GM18511 (cell line): ENCODE measurements at regions not wholly inside any gene's neighbourhood (a gene's known extent, or its start where the extent isn't known, plus 50 kb on each side); places are given as distances from the start of the nearest gene placed in this dataset.
"Not testable (repeated sequence)": the region's sequence is repeated elsewhere in the genome, so short reads cannot be mapped to it uniquely, and the experiment has no call there.

ENCODE experiments used
- ATAC-seq: cut with Tn5 transposase; IDR thresholded peaks from one replicate; pipeline ENCODE4 v1.9.1; 2021; ENCODE audit warnings: mild to moderate bottlenecking, moderate library complexity; ENCODE audit not compliant: unreplicated experiment

DNA sequence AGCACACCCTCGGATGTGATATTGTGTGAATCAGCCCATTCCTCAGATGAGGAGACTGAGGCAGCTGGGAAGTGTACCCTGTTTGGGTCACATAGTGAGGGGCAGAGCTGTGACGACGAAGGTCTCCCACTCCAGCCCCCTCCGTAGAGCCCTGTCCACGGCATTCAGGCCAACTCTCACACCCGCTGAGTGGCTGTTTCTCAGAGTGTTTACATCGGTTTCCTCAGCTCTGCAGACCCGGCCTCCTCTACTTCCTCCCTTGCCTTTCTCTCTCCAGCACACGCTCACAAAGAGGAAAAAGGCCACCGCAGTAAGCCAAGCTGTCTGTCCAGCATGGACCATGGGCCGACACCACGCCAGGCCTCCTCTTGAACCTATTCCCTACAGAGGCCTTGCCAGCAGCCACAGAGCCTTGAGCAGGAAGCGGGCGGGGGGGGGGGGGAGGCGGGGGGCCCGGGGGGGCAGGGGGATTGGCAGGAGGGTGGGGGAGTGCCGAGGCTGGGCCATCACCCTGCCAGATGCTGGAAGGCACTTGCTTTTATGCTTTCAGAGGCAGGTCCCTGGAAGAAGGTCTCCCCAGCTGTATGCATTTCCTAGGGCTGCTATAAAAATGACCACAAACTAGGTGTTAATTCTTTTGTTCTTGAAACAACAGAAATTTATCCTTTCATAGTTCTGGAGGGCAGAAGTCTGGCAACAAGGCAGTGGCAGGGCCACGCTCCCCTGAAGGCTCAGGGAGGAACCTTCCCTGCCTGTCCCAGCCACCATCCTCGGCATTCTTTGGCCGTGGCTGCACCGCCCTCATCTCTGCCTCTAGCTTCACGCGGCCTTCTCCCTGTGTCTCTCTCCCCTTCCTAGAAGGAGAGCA lies 178.4 kb downstream of the PSMG1 start:
- ATAC-seq, result no peak

DNA sequence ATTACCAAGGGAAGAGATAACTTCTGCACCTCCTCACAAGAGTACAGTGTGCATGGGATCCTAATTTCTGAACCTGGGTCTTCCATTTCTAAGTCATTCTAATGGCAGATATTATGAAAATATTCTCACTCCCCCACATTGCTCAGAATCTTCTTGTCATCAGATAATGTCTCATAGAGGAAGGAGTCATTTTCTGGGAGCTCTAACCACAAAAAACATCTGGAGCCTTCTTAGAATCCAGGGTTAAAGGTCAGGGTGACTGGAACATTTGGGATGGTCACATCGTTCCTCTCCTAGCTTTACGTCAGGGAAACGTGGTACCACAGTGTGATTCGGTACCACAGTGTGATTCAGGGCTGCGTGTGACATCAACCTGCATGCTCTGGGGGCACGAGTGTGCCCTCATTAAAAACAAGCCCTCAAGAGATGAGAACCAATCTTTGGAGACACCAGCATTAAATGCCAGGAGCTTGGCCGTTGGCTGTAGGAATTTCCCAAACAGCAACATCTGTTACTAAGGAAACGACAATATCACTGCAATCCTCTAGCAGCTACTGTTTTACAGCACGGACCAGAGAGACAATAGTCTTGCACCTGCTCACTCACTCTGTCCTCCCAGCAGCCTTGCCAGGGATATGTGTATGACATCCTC lies 179.1 kb downstream of the PSMG1 start:
- ATAC-seq, result no peak

DNA sequence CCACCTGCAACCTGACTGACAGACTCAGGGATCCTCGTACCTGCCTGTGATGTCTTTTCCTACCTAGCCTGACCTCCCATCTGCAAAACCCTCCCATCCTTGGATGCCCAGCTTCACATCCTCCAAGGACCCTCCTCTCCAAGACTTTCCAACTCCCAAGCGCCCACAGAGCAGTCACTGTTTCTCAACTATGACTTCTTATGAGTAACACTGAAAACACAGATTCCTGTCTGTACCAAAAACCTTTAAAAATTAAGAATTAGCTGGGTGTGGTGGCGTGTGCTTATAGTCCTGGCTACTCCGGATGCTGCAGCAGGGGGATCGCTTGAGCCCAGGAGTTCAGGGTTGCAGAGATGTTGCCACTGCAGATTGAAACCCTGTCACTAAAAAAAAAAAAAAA lies 181.9 kb downstream of the PSMG1 start:
- ATAC-seq, result no peak

DNA sequence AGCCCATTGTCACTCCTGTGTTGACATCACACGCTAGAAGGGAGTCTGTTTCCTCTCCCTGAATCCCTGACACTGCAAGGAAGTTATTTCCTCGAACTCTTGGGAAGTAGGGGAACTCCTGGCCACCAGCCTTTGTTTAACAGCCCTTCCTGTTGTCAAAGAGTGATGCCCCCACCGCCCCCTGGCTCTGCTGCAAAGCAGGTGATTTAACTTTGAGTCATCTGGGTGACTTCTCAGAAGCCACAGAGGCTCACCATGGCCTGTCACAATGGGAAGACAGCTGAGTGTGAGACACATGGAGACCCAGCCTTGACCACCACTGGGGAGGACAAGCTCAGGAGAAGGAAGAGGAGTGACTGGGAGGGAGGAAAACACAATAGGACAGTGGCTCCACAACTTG lies 182.8 kb downstream of the PSMG1 start:
- ATAC-seq, result no peak

DNA sequence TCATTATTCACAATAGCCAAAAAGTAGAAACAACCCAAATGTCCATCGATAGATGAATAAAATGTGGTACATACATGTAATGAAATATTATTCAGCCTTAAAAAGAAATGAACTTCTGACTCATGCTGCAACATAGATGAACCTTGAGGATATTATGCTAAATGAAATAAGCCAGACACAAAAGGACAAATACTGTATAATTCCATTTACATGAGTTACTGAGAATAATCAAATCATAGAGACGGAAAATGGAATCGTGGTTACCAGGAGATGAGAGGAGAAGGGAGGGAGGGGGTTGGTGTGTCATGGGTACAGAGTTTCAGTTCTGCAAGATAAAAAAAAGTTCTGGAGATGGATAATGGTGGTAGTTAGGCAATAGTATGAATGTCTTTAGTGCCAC lies 184.1 kb downstream of the PSMG1 start:
- no peak for ATAC-seq

DNA sequence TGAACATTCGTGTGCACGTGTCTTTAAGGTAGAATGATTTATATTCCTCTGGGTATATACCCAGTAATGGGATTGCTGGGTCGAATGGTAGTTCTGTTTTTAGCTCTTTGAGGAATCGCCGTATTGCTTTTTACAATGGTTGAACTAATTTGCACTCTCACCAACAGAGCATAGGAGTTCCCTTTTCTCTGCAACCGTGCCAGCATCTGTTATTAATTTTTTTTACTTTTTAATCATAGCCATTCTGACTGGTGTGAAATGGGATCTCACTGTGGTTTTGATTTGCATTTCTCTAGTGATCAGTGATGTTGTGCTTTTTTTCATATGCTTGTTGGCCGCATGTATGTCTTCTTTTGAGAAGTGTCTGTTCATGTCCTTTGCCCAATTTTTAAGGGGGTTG lies 185.0 kb downstream of the PSMG1 start:
- ATAC-seq, result not testable (repeated sequence)

DNA sequence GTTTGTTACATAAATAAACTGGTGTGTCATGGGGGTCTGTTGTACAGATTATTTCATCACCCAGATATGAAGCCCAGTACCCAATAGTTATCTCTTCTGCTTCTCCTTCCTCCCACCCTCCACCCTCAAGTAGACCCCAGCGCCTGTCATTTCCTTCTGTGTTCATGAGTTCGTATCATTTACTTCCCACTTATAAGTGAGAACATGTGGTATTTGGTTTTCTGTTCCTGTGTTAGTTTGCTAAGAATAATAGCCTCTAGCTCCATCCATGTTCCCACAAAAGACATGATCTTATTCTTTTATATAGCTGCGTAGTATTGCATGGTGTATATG lies 185.4 kb downstream of the PSMG1 start:
- not testable (repeated sequence) for ATAC-seq

DNA sequence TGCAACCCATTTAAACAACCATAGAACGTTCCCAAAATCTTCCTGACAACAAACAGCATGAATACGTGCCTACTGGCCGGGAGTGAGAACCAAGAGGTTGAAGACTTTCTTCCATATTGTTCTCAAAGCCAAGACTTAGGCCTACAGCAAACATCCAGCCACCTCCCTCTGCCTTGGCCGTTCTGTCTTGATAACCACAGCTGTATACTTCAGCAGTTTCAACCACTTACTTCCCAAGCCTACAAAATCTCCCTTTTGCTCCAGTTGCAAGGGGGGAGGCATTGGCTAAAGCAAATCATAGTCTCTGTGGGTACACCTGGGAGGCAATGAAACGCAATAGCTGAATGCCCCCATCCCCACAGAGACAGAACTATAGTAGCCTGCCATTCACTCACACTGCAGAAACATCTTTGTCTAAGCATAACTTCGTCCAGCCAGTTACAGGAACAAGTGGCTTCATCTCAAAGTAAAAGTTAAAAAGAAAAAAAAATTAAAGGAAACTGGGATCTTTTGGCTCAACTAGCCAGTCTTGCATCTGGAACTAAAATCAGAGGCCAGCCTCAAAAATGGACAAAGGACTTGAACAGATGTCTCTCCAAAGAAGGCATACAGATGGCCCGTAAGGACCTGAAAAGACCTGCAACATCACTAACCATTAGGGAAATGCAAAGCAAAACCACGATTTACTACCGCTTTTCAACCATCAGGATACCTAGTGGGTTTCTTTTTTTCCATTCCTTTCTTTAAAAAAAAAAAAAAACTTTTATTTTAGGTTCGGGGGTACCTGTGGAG lies 186.0 kb downstream of the PSMG1 start:
- no peak for ATAC-seq

DNA sequence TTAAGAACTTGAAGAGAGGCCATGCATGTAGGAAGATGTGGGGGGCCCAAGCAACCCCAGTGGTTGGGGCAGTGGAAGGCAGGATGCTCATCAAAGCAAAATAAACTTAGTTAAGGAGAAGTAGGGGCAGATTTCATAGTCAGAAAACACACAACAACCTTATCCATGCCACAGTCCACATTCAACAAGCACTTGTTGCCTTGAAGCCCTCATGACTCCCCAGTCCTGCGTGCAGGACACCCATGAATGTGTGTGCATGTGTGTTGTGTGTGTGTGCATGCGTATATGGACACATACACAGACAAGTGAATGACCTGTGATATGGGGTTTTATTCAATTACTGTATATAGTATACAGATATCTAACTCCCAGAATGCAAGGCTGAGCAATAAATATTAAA lies 186.9 kb downstream of the PSMG1 start:
- ATAC-seq, result no peak

DNA sequence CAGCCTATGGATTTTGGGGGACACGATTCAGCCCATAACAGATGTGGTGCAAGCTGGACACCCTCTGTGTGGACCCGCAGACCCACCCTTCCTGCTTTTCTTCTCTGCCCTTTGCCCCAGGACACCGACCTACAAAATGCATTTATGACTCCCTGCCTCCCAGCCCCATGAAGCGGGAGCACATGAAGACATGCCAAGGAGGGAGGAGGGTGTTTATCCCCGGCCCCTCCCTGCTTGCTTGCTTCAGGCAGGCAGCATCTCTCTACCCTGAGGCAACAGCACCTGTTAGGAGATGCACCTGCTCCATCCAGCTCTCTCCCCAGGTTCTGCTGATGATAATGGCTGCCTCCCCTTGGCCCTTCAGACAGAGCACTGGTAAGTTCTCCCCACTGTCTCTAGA lies 187.5 kb downstream of the PSMG1 start:
- ATAC-seq, result no peak

DNA sequence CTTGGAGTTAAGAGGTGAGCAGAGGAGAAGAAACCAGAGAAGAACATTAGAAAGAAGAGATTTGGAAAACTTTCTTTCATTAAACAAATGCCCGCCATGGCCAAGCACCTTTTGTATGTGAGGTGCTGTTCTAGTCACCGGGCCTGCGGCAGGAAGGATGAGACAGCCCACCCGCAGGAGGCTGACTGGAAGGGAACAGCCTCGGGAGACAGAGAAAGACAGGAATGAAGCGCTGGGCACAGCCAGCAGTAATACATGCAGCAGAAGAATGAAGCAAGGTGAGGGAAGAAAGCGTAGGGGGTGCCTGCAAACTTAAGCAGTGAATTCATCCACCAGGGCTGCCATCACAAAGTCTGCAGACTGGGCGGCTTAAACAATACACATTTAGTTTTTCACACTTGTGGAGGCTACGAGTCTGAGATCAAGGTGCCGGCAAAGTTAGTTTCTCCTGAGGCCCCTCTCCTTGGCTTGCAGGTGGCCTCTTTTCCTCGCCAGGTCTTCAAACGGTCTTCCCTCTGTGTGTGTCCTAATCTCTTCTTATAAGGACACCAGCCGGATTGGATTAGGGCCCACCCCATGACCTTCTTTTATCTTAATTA lies 188.1 kb downstream of the PSMG1 start:
- ATAC-seq, result no peak

DNA sequence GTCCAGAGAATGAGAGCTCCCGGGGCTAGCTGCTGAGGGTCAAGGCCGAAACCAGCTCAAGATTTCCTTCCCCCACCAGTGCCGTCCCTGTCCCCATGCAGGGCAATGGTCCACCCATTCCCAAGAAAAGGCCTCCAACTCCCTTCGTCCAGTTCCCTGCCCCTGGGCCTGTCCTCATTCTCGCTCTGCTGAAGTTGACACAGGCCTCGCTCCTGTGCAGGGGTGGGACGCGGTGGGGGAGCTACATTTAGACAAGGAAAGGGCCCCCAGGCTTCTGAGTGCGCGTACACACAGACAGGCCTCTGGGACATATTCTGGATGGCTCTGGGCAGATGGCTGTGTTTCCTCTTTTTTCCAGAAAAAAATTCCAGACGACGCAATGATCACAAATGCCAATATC lies 188.3 kb downstream of the ETS2 start:
- ATAC-seq, result no peak

DNA sequence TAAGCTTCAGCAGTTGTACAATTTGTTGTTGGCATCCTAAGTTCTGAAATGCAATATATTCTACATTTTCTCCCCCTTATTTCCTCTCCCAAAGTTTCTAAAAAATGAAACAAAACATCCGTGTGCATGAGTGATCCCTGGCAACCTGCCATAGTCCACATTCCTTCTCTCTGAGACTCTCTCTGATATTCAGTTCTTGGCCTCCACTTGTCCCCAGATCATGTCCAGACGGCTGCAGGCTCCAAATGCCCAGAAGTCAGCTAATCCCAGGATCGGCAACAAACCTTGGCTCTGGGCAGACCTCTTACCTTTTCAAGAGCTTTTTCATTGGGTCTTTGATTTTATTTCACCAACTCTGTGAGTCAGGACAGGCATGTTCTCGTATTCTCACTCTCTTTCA lies 187.8 kb downstream of the ETS2 start:
- no peak for ATAC-seq

DNA sequence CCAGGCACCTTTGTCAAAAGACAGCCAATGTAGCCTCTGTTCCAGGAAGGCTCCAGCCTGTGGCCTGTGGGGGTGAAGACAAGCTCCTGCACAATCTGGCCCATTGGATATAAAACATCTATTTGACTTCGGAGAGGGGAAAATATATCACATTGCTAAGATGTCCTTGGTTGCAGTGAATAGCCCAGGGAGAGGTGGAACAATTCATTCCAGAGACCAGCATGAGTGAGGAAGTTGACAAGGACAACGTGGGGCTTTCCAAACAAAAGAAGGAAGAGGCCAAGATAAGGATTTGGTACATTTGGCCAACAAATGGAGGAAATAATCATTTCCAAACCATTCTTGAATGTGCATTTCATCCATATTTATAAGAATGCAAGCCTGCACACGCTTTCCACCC lies 187.0 kb downstream of the ETS2 start:
- ATAC-seq, result no peak

DNA sequence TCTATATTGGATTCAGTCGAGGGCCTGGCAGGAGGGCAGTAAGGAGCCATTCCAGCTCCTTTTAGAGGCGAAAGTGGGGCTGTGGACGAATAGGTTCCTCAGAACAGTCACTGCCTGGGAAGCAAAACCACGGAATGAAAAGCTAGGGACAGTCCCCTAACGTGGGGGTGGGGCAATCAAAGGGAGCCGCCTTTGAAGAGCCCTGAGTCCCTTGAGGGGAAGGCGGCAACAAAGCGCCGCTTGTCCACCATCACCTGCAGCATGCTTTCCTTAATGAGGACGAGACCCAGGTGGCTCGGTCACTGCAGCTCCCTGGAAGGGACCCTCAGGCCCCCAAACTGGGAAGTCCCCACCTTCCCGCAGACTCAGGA lies 184.7 kb downstream of the ETS2 start:
- no peak for ATAC-seq

DNA sequence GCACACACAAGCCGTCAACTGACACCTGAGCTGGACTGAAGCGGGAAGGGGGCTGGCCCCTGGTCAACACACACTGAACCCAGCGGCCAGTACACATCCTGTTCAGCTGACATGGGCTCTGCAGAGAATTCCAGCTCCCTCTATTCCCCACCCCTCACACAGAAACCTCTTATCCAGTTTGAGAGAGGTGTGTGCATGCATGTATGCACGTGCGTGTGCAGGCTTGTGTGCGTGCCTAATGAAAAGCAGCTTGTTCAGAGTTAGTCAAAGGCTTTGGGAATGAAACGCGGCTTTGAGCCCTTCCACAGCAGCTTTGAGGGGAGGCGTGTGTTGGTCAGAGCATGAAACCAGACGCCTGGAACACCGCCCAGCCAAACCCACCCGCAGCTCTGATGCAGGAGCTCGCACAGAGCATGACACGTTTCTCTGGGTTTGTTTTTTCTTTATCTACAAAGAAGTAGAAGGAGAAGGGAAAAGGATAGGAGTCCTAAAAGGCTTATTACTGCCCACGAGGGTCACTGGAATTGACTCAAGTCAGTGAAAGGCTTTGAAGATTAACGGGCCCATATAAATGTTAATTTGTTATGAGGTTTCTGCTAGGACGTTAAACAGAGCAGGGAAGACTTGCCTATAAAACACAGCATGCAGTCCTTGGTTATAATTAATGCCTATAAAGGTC lies 184.2 kb downstream of the ETS2 start:
- no peak for ATAC-seq

DNA sequence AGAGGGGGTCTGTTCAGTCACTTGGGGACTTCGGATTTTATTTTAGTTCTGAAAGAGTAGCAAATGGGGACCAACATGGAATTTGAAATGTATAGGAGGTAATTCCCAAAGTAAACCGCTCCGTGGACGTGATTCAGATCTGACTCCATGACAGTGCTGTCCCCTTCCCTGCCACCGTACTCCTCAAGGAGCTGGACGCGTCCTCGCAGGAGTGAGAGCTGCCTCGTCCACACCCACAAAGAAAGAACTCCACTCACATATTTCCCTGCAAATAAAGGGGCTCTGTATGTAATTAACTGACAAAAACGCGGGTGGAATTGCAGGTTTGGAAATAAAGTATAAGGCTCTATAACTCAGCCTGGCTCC lies 183.6 kb downstream of the ETS2 start:
- no peak for ATAC-seq

DNA sequence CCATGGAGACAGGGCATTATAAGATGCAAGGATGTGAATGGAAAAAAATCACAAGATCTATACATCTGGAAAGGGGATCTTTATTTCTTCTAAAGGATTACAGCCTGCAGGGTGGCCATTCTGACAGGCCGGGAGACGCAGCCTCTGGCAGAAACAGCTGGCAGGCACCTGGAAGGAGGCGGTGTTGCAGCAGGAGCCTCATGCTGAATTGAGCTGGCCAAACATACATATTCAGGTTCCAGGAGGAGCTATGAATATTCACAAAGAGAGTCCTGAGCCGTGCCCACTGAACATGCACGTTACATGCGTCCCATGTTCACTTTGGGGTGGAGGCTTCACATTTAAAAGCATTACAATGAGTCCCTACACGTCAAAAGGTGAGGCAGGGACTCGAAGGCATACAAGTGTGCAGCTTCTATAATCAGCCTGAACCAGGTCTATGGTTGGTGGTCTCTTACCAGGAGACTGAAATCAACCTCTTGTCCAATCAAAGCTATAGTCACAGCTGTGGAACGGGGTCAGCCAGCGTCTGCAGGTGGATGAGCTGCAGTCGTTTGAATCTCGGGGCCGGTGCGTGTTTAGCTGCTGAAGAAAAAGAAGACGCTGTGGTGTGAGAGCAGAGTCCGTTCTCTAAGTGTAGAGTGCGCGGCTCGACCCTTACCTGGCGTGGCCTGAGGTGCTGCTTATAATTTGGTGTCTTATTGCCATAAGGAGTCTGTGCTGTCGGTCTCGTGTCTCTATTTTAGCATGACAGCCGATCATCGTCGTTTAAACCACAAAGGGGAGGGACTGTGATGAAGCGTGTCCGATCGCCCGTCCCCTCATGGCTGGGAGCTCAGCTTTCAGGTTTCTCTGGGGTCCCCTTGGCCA lies 183.0 kb downstream of the ETS2 start:
- no peak for ATAC-seq

DNA sequence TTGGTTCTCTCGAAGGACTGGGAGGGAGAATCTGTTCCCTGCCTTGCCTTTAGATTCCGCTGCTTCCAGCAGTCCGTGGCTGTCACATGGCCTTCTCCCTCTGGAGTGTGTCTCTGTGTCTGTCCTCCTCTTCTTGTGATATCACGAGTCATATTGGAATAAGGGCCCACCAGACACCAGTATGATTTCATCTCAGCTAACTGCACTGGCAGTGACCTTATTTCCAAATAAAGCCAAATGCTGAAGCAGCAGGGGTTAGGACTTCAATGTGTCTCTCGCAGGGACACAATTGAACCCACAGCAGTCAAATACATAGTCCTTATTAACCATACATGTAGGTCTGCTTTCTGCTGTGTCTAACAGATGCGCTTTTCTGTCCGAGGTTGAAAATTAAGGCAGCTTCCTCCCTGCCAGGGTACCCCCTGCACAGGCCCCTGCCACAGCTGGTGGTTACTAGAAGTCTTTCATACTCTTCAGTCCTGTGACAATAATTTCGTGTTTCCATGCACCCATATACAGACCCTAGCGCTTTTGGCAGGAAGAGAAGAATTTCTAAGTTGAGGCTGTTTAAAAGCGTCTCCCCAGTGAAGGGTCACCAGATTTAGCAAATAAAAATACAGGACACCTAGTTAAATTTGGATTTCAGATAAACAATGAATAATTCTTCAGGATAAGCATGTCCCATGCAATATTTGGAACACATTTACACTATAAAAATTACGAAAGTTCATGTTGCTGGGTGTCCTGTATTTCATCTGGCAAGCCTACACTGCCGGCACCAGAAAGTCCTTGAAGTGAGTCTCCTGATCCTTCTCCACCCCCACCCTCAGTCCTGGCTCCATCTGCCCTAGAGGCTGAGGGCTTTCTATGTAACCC lies 182.1 kb downstream of the ETS2 start:
- ATAC-seq, result no peak
